ENCODE measurements at regions not wholly inside any gene's neighbourhood (a gene's known extent, or its start where the extent isn't known, plus 50 kb on each side); places are given as distances from the start of the nearest gene placed in this dataset.

DNA sequence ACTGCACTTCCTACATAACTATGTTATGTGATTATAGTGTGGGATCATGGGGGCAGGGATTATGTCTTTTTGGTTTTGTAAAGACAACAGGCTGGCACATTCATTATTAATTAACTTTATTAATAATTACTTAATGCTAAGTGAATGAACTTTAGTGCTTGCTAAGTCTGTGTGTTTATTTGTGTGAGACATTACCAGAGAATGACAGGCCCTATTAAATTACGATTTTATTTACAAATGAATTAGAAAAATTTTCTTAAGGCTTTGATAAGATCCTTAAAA, 100.9 kb downstream of the CD83 start:
- H3K27ac ChIP-seq (ENCODE audit: low read depth, low read length, poor library complexity, severe bottlenecking) = no peak overlapping the region
- TF ChIP-seq, protein P1, sequence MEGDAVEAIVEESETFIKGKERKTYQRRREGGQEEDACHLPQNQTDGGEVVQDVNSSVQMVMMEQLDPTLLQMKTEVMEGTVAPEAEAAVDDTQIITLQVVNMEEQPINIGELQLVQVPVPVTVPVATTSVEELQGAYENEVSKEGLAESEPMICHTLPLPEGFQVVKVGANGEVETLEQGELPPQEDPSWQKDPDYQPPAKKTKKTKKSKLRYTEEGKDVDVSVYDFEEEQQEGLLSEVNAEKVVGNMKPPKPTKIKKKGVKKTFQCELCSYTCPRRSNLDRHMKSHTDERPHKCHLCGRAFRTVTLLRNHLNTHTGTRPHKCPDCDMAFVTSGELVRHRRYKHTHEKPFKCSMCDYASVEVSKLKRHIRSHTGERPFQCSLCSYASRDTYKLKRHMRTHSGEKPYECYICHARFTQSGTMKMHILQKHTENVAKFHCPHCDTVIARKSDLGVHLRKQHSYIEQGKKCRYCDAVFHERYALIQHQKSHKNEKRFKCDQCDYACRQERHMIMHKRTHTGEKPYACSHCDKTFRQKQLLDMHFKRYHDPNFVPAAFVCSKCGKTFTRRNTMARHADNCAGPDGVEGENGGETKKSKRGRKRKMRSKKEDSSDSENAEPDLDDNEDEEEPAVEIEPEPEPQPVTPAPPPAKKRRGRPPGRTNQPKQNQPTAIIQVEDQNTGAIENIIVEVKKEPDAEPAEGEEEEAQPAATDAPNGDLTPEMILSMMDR (conservative IDR thresholded peaks at IDR 0.05; ENCODE audit: low read length) = no peak
- TF ChIP-seq EZH2phosphoT487 (IDR thresholded peaks at IDR 0.05; ENCODE audit: borderline replicate concordance, low read depth, low read length) = no peak
- H3K9me3 ChIP-seq (ENCODE audit: low read length) = no peaks in the 10 kb centered on the region; the same call in 1 of the 2 replicates
- H3K36me3 ChIP-seq (ENCODE audit: insufficient read depth, low read length) = no peaks in the 10 kb centered on the region; the same call in 1 of the 2 replicates
- H3K4me3 ChIP-seq (ENCODE audit: low read depth, low read length, poor library complexity, severe bottlenecking) = no peak overlapping the region
- ChIA-PET CTCF (ENCODE audit: unreplicated experiment) (no interaction called here), POLR2A (interaction anchor here (0.6 to 0.8 kb wide), 2 partner anchors 19 to 51 kb away, joined by 4 to 5 read pairs; no protein-coding TSS in a partner anchor)
- H3K79me2 ChIP-seq (ENCODE audit: insufficient read depth, low read depth, low read length) = no peaks in the 10 kb centered on the region
- no peaks in the 10 kb centered on the region for H3K9me2 ChIP-seq (ENCODE audit: insufficient read depth, low read length)
- no peak for DNase-seq (ENCODE audit: low spot score)
- intact Hi-C loops (cut with micrococcal nuclease; ENCODE audit: unreplicated experiment) = loop anchor here (10.0 kb wide), 1 partner anchor 246 kb away; no protein-coding TSS in a partner anchor
- H4K20me1 ChIP-seq (ENCODE audit: insufficient read depth, low read length) = no peaks in the 10 kb centered on the region
- no TSS peak for BruUV-seq (replicated peaks)
- H3K4me2 ChIP-seq (ENCODE audit: low read length) = no peak overlapping the region
- H2AFZ ChIP-seq (ENCODE audit: low read length) = no peak overlapping the region
- H3K4me1 ChIP-seq (ENCODE audit: insufficient read depth, low read length, poor library complexity, severe bottlenecking) = peaks cover 29% of the 10 kb centered on the region

DNA sequence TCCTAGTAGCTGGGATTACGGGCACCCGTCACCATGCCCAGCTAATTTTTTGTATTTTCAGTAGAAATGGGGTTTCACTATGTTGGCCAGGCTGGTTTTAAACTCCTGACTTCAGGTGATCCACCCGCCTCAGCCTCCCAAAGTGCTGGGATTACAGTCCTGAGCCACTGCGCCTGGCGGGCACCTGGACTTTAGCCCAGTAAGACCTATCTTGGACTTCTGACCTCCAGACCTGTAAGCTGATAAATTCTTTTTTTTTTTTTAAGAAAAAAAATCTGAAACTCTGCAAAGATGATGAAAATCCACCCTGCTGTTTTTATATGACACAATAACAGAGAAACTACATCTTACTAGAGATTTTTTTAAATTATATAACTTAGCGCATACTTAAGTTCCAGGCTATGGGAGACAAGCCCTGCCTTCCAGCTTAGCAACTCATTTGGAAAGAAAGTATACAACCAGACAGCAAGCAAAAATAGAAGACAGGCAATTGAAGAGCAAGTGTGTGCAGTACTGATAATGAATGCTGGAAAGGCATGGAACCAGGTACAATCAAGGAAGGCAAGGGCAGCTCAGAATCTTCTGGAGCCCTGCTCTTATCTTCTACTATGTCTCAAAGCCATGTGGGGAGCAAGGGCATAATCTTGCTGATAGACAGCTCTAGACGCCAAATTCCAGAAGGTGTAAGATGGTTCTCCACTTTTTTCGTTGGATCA, 104.2 kb downstream of the CD83 start:
- TF ChIP-seq, protein P1 (conservative IDR thresholded peaks at IDR 0.05; ENCODE audit: low read length) = no peak
- no peak for TF ChIP-seq EZH2phosphoT487 (IDR thresholded peaks at IDR 0.05; ENCODE audit: borderline replicate concordance, low read depth, low read length)
- no peaks in the 10 kb centered on the region for H3K9me2 ChIP-seq (ENCODE audit: insufficient read depth, low read length)
- H3K79me2 ChIP-seq (ENCODE audit: insufficient read depth, low read depth, low read length) = no peaks in the 10 kb centered on the region
- H3K9me3 ChIP-seq (ENCODE audit: low read length) = peaks cover 13% of the 10 kb centered on the region; the same call in 1 of the 2 replicates
- H2AFZ ChIP-seq (ENCODE audit: low read length) = no peak overlapping the region
- peaks cover 52% of the 10 kb centered on the region for H3K4me1 ChIP-seq (ENCODE audit: insufficient read depth, low read length, poor library complexity, severe bottlenecking)
- no peak overlapping the region for H3K27ac ChIP-seq (ENCODE audit: low read depth, low read length, poor library complexity, severe bottlenecking)
- ChIA-PET CTCF (ENCODE audit: unreplicated experiment) (no interaction called here), POLR2A (interaction anchor here (0.5 to 0.9 kb wide), 4 partner anchors 36 to 183 kb away, joined by 3 to 4 read pairs (median 3); no protein-coding TSS in a partner anchor)
- no peaks in the 10 kb centered on the region for H4K20me1 ChIP-seq (ENCODE audit: insufficient read depth, low read length)
- no peak overlapping the region for H3K4me3 ChIP-seq (ENCODE audit: low read depth, low read length, poor library complexity, severe bottlenecking)
- BruUV-seq (replicated peaks) = no TSS peak
- intact Hi-C loops (cut with micrococcal nuclease; ENCODE audit: unreplicated experiment) = no loop called here
- DNase-seq (ENCODE audit: low spot score) = no peak
- H3K36me3 ChIP-seq (ENCODE audit: insufficient read depth, low read length) = peaks cover 11% of the 10 kb centered on the region
- H3K4me2 ChIP-seq (ENCODE audit: low read length) = no peak overlapping the region

DNA sequence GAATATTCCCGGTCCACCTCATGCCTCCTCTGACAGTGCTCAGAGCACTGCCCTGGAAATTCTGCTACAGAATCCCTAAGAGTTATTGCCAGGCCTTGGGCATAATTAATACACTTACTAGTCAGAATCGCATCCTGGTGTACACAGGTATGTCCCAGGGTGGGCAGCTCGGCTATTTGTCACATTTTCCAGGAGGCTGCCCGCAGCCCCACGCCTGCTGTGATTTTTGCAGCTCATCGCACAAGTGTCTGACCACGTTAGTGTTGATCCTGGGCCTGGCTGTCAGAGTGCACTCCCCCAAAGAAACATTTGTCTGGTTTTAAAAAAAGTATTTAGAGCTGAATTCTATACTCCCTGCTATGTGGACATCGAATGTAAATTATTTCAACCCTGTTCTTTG, 105.4 kb downstream of the CD83 start:
- Histone ChIP-seq H3K36me3 (ENCODE audit: insufficient read depth, low read length) (peaks cover 11% of the 10 kb centered on the region), H3K9me2 (ENCODE audit: insufficient read depth, low read length) (no peaks in the 10 kb centered on the region), H3K9me3 (ENCODE audit: low read length) (peaks cover 17% of the 10 kb centered on the region; the same call in 1 of the 2 replicates), H4K20me1 (ENCODE audit: insufficient read depth, low read length) (no peaks in the 10 kb centered on the region), H3K27ac (ENCODE audit: low read depth, low read length, poor library complexity, severe bottlenecking) (no peak overlapping the region), H3K4me2 (ENCODE audit: low read length) (no peak overlapping the region), H3K79me2 (ENCODE audit: insufficient read depth, low read depth, low read length) (no peaks in the 10 kb centered on the region), H2AFZ (ENCODE audit: low read length) (no peak overlapping the region), H3K4me1 (ENCODE audit: insufficient read depth, low read length, poor library complexity, severe bottlenecking) (peaks cover 61% of the 10 kb centered on the region), H3K4me3 (ENCODE audit: low read depth, low read length, poor library complexity, severe bottlenecking) (no peak overlapping the region)
- no TSS peak for BruUV-seq (replicated peaks)
- CTCF ChIA-PET (ENCODE audit: unreplicated experiment) = no interaction called here
- POLR2A ChIA-PET = interaction anchor here (1.8 to 2.8 kb wide), 4 partner anchors 14 to 225 kb away, joined by 4 to 17 read pairs (median 10); no protein-coding TSS in a partner anchor
- intact Hi-C loops (cut with micrococcal nuclease; ENCODE audit: unreplicated experiment) = no loop called here
- no peak for DNase-seq (ENCODE audit: low spot score)
- TF ChIP-seq, protein P1 (conservative IDR thresholded peaks at IDR 0.05; ENCODE audit: low read length) = no peak
- TF ChIP-seq EZH2phosphoT487 (IDR thresholded peaks at IDR 0.05; ENCODE audit: borderline replicate concordance, low read depth, low read length) = no peak
